Stimulated activated CD8-positive, alpha-beta memory T cell treated with anti-CD3 and anti-CD28 coated beads, Interleukin-4, amount 100 ng/mL, for 1 hour (primary cell): ENCODE measurements at regions not wholly inside any gene's neighbourhood (a gene's known extent, or its start where the extent isn't known, plus 50 kb on each side); places are given as distances from the start of the nearest gene placed in this dataset.
"Not testable (repeated sequence)": the region's sequence is repeated elsewhere in the genome, so short reads cannot be mapped to it uniquely, and the experiment has no call there.

Experiments used
- DNase-seq, 2 donors: peaks; one replicate each; pipeline ENCODE4 v3.0.0-alpha.2; 2020; ENCODE audit warnings: low read depth in 2 of 2, low spot score in 1 of 2

- DNase-seq, result no peak
These were observed 471.5 kb upstream of the NRG3 start for GRCh38 chr10:81403451-81403850.

DNA sequence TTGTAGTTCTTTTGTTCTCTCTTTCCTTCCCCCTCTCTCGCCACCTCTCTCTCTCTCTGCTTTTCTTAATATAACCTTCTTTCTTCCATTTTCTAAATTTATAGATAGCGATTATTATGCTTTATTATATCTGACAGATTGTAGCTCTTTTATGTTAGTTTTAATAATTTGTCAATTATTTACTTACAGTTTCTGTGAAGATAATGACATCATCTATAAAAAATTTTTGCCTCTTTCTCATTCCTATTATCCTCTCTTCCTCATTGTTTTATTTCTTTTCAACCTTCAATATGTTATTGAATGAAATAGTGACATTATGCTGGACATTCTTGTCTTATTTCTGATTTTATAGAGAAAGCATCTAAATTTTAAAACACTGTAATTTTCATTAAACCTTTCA, 469.6 kb upstream of the NRG3 start:
- DNase-seq, result no peak

- DNase-seq, result no peak
These were observed 461.0 kb upstream of the NRG3 start for GRCh38 chr10:81414038-81414437.

GRCh38 chr10:81426722-81427121, 448.3 kb upstream of the NRG3 start:
- DNase-seq, result no peak

DNA sequence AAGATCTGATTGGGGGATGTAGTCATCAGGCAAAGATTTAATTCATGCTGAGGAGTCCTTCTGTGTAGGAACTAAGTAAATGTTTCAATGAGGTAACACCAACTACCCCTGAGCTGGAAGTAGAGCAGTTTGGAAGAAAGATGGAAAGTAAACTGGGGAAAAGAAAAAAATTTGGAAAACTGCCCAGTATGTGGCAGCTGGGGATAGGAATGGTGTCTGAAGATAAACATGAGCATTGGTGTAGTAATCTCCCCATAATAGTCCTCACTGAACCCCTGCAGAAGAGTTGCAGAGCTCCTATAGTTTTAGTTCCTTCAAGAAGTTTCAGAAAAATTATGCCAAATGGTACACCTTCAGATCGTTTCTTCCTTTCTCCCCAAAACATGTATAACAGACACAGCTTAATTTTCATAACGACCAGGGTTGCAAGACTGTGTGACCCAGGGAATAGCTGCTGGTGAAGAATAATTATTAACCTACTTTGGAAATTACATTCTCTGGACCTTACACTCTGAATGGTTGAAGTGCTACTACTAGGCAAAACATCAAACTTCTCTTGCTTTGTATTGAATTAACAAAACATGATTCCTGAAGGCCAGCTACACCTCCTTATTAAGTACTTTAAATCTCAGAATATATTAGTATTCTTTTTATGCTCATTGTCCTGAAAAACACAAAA, 446.4 kb upstream of the NRG3 start:
- no peak for DNase-seq

DNA sequence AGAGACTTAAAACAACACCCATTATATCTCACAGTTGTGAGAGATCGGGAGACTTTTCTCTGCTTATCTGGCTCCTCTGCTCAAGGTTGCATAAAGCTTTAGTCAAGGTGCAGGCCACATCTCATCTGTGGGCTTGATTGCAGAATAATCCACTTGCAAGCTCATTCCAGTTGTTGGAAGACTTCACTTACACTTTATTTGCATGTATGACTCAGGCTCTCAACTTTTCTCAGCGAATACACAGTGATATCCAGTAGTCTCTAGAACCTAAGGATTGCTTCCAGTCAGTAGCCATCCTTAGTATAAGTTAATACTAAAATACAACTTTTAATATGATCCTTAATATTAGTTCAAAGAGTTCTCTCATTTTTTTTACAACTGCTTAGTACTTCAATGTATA, 435.5 kb upstream of the NRG3 start:
- no peak for DNase-seq

GRCh38 chr10:81441624-81442023, 433.4 kb upstream of the NRG3 start:
- DNase-seq, result not testable (repeated sequence)

GRCh38 chr10:81444242-81444929, 430.6 kb upstream of the NRG3 start:
- no peak for DNase-seq

DNA sequence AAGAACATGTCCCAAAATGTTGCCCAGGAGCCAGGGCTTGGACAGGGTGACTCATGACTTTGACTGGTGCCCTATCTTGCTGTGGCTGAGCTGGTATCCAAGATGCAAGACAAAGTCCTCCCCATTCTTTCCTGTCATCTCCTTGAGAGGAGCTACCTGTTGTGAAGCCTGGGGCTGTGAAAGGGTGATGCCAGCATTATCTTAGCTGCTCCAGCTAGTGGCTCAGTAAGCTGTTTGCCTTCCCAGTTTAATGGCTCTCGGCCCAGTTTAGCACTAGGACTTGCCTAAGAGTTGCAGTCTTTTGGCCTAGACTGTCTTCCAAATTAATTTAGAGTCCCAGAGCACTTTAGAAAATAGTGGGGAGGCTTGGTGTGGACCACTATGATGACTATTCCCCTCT, 424.3 kb upstream of the NRG3 start:
- DNase-seq, result no peak

GRCh38 chr10:81472927-81473470, 402.0 kb upstream of the NRG3 start:
- DNase-seq, result no peak

GRCh38 chr10:81473755-81474154, 401.2 kb upstream of the NRG3 start:
- no peak for DNase-seq

- DNase-seq, result no peak
These were observed 395.7 kb upstream of the NRG3 start for GRCh38 chr10:81479316-81479715.

GRCh38 chr10:81496626-81497025, 378.4 kb upstream of the NRG3 start:
- DNase-seq, result no peak

DNA sequence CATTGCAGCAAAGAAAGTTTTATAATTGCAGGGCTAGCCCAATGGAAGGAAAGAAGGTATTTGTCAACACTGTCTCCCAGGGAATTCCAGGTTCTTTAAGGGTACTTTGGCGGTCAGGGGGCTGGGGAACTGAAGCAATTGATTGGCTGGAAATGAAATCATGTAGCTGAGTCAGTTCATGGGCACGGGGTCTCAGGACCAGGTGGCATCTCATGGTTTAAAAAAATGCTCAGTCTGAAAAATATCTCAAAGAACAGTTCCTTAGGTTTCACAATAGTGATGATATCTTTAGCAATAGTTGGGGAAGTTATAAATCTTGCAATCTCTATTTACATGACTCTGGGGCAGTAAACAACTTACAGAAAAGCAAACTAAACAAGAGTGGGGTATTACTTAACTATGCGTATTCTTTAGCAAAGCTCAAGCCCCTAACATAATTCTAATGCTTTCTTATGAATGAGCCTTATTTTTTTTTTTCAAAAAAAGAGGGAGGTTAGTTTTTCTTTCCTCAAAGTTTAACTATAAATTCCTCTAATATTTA, 376.9 kb upstream of the NRG3 start:
- DNase-seq, result no peak

DNA sequence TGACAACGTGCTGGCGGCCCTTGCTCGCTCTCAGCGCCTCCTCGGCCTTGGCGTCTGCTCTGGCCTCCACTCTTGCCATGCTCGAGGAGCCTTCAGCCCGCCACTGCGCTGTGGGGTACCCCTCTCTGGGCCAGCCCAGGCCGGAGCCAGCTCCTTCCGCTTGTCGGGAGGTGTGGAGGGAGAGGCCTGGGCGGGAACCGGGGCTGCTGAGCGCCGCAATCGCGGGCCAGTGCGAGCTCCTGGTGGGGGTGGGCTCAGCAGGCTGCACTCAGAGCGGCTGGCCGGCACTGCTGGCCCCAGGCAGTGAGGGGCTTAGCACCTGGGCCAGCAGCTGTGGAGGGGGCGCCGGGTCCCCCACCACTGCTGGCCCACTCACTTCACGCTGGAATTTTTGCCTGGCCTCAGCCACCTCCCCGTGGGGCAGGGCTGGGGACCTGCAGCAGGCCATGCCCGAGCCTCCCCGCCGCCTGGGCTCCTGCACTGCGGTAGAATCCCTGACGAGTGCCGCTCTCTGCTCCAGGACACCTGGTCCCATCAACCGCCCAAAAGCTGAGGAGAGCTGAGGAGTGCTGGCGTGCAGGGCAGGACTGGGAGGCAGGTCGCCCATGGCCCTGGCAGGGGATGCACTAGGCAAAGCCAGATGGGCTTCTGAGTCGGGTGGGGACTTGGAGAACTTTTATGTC, 372.2 kb upstream of the NRG3 start:
- DNase-seq, result no peak

- not testable (repeated sequence) for DNase-seq
These were observed 369.2 kb upstream of the NRG3 start for GRCh38 chr10:81505777-81506176.

- DNase-seq, result no peak
These were observed 360.2 kb upstream of the NRG3 start for GRCh38 chr10:81514811-81515210.

- no peak for DNase-seq
These were observed 354.3 kb upstream of the NRG3 start for GRCh38 chr10:81520688-81521087.

- no peak for DNase-seq
These were observed 350.5 kb upstream of the NRG3 start for GRCh38 chr10:81524467-81524866.

DNA sequence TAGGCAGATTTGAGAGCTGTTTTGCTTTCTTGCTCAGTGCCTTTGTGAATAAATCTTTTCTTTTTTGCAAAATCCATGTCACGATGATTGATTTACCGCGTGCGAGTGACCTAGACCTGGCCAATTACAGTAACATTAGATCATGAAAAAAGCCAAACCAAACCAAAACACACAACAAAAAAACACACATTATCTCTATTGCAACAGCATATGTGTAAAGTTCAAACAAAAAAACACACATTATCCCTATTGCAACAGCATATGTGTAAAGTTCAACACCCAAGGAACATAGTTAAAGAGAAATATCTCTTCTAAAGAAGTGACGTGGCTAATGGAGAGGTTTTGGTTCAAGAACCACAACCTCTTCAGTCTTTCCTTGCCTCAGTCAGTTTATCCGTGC, 342.6 kb upstream of the NRG3 start:
- DNase-seq, result no peak

DNA sequence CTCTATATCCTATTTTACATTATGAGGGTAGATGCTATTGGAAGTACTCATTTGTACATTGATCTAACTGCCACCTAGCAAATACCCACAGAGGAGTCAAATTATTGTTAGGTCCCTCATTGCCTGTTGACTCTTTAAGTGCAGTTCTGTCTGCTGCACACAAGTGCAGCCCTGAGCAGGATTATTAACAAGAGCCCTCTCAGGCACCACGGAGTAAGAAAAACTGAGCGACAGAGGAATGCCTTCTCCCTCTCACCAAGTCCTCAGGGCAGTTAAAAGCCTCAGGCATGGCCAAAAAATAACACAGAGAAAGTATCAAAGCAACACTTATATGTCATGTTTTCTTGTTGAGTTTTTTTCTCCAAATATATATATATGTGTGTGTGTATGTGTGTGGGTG, 340.0 kb upstream of the NRG3 start:
- DNase-seq, result no peak

- no peak for DNase-seq
These were observed 333.5 kb upstream of the NRG3 start for GRCh38 chr10:81541517-81541916.
